ELF-1 (cell line): ENCODE measurements at regions not wholly inside any gene's neighbourhood (a gene's known extent, or its start where the extent isn't known, plus 50 kb on each side); places are given as distances from the start of the nearest gene placed in this dataset.

Experiments
- DNase-seq: peaks from one replicate; pipeline ENCODE4 v3.0.0-alpha.2; 2016; ENCODE audit warnings: low read depth, low spot score

DNA sequence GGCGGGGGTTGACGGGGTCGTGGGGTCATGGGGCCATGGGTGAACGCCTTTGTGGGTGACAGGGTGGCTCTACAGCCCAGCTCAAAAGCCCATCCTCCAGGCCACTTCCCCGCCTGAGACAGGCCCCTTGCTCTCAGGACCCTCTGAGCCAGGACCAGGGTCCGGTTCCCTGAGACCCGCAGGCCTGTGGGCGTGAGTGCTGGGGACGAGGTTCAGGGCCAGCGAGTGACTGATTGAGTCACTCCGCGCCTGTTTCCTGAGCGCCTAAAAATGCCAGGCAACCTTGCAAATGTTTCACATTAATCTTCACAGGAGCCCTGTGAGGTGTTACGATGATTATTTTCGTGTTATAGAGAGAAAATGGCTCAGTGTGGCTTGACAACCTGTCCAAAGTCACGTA is 97.8 kb downstream of the ZNF674 start:
- no peak for DNase-seq

DNA sequence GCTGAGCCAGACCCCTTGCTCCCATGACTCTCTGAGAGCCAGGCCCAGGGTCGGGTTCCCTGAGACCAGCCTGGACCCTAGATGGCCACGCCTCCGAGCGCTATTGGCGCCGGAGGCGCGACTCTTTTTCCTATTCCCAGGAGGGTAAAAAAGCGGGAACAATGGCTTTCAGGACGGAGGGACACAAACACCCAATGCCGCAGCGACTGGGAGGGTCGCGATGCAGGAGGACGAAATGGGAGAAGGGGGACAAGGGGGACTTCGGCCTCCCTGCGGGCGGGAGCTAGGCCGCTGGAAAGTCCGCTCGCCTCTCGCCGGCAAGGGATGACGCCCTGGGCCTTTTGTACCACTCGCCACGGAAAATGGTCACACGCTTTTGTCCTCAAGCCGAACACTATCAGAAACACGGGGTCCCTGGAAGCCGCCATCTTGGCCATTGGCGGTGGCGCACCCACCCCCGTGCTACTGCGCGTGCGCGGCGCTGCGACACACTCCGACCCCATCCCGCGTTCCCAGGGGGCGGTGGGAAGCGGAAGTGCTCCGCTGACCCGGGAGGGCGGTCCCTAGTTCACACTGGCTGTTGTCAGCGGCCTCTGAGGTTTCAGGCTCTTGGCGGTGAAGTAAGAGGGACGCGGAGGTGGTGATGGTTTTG is 98.4 kb downstream of the ZNF674 start:
- DNase-seq = peak; percentile 95

DNA sequence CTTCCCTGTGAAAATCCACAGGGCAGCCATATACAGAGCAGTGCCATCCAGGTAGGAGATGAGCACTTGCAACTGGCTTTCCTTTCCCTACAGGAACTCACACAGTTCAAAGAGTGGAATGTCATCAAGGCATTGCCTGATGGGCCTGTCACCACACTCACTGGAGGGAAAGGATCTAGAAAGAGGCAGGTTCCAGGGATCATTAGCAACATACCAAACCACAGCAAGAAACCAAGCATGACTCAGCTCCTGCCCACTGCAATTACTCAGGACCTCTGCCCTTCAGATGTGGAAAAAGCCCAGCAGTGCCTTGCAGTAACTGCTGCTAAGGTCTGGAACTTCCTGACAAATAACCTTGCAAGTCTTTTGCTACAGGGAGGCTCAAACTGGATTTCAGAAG is 101.2 kb downstream of the ZNF674 start:
- peak; percentile 78 for DNase-seq

DNA sequence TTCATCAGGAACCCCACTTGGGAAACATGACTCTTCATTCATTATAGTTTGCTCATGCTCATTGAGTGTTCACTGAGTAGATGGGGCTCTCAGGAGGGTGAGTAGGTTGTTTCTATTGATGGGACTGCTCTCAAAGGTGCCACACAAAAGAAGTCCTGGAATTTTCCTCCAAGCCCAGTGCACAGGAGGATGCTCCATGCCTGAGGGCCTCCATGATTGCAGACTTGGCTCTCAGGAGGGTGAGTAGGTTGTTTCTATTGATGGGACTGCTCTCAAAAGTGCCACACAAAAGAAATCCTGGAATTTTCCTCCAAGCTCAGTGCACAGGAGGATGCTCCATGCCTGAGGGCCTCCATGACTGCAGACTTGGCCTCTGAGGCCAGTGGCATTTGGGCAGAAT is 108.5 kb downstream of the ZNF674 start:
- peak; percentile 50 for DNase-seq

DNA sequence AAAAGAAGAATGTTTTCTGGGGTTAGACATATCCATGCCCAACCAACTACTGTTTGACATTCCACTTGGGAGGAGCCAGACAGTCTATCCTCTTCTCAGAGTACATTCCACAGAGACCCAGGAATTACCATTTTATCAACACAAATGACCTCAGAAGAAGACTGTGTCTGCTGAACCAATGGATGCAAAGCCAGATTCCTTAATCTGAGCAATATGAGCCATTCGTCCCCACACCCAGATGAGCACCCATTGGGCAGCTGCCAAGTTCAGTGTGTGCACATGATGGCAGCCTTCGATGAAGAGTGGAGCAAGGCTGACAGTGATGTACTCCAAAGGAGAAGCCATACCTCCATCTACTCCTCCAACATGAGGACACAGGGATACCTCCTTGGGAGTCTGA is 111.3 kb downstream of the ZNF674 start:
- DNase-seq = no peak

GRCh38 chrX:46408553-46409407 is 136.4 kb downstream of the ZNF674 start:
- peak; percentile 62 for DNase-seq

- no peak for DNase-seq
Measured at GRCh38 chrX:46407753-46408130, 137.5 kb downstream of the ZNF674 start.

- no peak for DNase-seq
Measured at GRCh38 chrX:46407036-46407752, 138.0 kb downstream of the ZNF674 start.

DNA sequence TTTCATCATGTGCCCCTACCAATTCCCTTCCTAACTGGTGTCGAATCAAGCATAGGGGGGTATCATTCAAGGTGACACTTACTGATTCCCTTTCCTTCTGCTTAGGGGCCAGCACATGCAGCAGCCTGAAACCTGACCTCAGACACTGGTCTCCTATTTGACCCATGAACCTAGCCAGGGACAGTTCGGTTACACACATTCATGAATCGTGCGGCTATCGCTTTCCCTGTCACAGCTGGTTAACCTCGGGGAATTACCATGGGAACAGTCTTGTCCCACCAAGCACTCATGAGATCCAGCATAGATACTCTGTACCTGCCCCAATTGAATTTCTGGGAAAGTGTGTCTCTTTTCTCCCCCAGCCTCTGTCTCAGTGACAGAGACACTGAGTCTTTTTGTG is 140.4 kb downstream of the ZNF674 start:
- no peak for DNase-seq

DNA sequence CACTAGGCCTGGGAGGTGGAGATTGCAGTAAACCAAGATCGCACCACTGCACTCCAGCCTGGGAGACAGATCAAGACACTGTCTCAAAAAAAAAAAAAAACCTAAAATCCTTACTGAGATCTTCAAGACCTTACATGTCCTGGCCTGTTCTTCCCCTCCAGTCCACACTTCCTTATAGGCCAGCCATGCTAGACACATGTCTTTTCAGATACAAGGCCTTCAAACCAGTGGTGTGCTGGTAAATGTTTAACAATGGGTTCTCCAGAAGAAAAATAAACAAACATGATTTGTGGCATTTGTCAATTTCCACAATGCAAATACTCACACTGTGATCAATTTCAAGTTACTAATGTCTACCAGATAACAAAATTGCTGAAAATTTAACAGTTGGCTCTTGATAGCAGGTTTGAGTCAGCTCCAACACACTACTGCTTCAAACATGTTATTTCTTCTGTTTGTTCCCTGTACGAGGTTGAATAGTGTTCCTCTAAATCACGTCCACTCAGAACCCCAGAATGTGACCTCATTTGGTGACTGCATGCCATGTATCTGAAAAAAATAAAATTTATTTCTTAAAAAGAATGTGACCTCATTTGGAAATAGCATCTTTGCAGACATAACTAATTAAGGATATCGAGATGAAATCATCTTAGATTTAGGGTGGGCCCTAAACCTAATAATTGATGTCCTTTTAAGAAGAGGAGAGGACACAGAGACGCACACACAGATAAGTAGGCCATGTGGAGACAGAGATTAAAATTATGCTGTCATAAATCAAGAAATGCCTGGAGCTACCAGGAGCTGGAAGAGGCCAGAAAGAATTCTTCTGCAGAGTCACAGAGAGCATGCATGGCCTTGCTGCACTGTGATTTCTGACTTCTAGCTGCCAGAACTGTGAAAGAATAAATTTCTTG is 144.4 kb downstream of the ZNF674 start:
- DNase-seq = no peak

DNA sequence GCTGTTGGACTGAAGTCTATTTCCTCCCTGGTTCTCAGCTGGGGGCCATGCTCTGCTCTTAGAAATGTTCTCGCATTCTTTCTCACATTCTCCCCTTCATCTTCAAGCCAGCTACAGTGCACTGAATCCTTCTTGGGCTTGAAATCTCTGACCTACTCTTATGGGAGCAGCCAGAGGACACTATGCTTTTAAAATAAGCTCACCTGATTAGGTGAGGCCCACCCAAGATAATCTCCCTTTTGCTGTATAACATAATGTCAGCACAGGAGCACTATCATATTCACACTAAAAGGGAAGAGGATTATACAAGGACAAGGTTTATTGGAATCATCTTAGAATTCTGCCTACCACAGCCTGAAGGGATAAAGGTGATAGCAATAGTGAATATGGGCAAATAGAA is 146.3 kb downstream of the ZNF674 start:
- DNase-seq = no peak

- no peak for DNase-seq
Measured at GRCh38 chrX:46398126-46398525, 147.1 kb downstream of the ZNF674 start.

- no peak for DNase-seq
Measured at GRCh38 chrX:46386511-46386910, 158.7 kb downstream of the ZNF674 start.

DNA sequence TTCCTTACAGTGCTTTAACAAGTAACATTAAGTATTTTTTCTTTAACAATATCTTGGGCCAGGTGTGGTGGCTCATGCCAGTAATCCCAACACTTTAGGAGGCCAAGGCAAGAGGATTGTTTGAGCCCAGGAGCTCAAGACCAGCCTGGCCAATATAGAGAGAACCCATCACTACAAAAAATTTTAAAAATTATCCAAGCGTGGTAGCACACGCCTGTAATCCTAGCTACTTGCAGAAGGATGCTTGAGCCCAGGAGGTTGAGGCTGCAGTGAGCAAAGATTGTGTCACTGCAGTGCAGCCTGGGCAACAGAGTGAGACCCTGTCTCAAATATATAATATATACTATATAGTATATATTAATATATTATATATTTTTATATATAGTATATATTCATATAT is 162.2 kb downstream of the ZNF674 start:
- no peak for DNase-seq

DNA sequence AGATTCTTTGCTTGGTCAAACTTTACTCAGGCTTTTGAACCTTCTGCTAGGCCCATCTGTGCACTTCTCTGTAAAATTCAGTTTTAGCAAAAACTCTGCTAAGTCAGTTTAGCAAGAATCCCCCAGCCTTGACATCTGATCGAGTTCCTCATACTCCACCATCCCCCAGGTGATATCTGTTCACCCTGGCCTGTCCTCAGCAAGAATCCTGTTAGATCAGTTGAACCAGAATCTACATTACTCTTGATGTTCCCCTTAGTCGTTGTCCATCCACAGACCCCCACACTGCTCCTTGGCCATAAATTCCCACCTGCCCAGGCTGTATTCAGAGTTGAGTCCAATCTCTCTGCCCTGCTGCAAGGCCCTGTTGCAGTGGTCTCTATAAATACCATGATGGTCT is 162.6 kb downstream of the ZNF674 start:
- no peak for DNase-seq

- peak; percentile 44 for DNase-seq
Measured at GRCh38 chrX:46381630-46382029, 163.6 kb downstream of the ZNF674 start.

DNA sequence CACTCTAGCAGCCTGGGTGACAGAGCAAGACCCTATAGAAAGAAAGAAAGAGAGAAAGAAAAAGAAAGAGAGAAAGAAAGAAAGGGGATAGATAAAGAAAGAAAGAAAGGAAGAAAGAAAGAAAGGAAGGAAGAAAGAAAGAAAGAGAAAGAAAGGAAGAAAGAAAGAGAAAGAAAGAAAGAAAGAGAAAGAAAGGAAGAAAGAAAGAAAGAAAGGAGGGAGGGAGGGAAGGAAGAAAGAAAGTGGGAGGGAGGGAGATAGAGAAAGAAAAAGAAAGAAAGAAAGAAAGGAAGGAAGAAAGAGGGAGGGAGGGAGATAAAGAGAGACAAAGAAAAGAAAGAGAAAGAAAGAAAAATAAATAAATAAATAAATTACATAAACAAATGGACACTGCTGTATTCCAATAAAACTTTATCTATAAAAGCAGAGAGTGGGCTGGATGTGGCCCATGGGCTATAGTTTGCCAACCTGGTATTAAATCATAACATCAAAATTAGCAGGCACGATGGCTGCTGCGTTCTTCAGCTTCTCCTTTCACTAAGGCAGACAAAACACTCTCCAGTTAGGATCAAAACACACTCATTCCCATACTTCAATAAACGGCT is 165.0 kb downstream of the ZNF674 start:
- no peak for DNase-seq

DNA sequence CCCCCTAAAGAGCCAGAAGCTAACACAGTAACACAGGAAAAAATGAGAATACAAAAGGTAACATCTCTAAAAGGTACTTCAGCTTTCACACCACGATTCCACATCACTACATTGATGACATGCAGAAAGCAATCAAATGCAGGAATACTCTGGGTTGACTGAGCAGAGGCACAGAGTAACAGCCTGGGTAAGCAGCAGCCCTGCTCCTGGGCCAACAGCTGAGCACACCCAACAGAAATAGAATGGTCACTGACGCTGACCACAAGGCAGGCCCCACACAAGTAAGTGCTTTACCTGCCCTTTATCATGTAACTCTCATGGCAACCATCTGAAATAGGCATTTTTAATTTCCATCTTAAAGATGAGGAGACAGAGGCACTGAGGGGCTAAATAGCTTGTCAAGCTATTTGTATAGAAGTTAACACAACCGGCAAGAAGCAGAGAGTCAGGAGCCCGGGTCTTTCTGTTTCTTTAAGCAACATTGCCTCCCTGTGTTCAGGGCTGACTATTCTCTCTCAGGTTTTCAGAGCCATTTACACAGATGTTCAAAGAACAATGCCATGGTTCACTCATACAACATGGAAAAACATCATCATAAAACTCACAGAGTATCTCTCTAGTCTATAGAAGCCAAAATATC is 168.9 kb downstream of the ZNF674 start:
- peak; percentile 84 for DNase-seq

GRCh38 chrX:46375831-46376230 is 169.4 kb downstream of the ZNF674 start:
- DNase-seq = no peak

DNA sequence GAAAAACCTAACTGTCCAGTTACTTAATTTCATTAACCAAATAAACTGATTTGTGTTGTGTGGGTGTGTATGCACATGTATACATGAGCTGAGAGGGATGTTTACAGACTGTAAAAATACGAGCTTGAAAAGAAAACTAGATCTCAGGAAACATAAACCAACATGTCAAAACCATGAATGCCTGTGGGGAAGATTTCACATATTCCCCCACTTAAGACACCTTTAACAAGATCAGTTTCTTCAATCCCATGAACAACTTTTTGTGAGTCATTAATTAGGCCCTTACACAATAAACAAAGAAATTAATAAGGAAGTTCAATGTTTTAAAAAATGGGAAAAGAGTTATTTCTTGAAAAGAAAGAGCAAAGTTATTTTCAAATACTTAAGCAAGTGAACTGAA is 170.8 kb downstream of the ZNF674 start:
- DNase-seq = no peak

DNA sequence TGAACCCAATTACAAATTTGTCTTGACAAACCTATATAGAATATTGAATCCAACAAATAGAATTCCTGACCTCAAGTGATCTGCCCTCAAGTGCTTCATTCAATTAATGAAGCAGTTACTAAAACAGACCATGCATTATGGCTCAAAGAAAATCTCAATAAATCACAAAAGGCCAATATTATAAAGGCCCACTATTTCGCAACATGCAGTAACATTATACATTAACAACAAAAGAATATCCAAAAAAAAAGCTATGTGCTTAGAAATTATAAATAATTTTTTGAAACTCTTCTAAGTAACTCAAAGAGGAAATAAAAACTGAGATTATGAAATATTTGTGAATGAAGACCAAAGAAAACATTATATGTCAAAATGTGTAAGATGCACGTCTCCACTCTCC is 177.7 kb downstream of the ZNF674 start:
- DNase-seq = no peak
